ENCODE measurements at regions not wholly inside any gene's neighbourhood (a gene's known extent, or its start where the extent isn't known, plus 50 kb on each side); places are given as distances from the start of the nearest gene placed in this dataset.
"Not testable (repeated sequence)": the region's sequence is repeated elsewhere in the genome, so short reads cannot be mapped to it uniquely, and the experiment has no call there.

DNA sequence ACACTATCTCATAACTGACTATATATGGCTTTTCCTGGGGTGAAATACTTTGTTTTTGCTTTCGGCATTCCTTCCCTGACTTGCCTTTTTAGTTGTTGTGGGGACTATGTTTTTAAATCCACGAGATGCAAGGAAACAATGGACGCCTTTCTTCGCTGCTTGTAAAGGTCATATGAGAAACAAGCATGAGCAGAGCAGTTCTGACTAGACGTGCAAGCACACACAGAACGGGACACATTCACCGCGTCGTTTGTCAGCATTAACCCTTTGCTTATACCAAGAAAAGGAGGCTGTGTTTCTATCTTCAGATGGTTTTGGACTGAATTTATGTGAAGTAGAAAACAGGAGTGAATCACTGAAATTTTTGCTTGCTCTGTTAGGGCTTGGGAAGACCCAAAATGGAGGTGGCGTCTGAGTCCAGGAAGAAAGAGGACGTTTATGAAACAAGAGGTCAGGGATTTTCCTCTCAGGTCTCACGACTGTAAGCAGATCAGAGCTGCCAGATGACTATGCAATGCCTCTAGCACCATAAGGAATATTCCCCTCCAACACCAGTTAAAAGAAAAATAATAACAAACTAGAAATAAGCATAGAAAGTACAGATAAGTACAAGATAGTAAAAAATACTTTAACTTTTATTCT lies 358.9 kb downstream of the DLEU7 start:
- DNase-seq (ENCODE audit: low spot score), result no peak

DNA sequence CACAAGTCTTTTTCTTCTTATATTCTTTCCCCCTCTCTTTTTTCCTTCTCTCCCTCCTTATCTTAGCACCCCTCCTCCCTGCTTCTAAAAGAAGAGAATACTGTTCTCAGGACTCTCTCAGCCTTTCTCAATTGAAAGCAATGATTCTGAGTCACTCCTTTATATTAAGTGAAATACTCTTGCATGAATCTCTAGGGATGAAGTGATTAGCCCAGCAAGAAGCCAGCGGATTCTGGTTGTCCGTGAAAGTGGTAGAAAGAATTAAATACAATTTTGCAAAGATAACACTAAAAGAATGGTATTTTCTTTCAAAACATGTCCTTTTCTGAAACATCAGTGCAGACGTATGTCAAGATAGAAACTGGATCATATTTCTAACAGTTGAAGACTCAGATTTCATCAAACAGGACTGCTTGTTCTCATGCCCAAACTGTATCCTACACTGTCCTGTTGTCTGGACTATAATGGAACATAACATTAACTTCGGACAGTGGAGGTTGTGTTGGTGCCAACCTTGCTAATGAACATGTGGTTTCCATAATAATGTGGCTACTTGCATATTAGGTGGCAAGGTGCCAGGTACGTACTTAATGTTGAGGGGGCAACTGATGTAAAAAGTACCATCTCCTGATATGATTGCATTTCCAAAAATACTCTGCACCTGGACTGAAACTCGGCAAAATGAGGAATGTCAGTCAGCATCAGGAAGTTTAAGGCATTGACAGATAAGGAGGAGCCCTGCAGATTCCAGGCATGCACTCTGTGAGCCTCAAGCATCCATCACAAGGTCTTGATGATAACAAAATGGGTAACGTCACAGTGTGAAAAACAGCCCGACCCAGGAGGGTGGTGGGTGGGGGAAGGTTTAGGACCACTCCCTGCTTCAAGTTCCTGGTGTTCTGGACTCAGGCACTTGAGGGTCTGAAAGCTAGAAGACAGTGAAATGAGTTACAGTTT lies 357.2 kb downstream of the DLEU7 start:
- DNase-seq (ENCODE audit: low spot score), result no peak

DNA sequence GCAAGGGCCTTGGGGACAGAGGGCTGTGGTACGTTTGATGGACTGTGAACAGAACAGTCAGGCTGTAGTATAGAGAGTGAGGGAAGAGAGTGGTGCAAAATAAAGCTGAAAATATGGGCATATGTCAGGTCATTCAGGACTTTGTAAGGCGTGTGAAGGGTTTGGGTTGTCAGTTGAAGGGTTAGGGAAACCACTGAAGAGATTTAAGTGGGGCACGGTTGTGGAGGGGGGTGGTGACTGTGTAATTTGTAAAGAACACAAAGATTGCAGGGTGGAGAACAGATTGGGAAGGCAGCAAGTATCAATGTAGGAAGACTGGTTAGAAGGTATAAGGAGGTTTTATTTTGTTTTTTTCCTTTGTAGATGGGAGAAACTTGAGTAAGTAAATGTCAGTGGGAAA lies 349.8 kb downstream of the DLEU7 start:
- no peak for DNase-seq (ENCODE audit: low spot score)

- no peak for DNase-seq (ENCODE audit: low spot score)
These were observed 349.4 kb downstream of the DLEU7 start for GRCh38 chr13:50494138-50494537.

DNA sequence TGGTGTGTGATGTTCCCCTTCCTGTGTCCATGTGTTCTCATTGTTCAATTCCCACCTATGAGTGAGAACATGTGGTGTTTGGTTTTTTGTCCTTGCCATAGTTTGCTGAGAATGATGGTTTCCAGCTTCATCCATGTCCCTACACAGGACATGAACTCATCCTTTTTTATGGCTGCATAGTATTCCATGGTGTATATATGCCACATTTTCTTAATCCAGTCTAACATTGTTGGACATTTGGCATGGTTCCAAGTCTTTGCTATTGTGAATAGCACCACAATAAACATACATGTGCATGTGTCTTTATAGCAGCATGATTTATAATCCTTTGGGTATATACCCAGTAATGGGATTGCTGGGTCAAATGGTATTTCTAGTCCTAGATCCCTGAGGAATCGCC lies 340.3 kb downstream of the DLEU7 start:
- not testable (repeated sequence) for DNase-seq (ENCODE audit: low spot score)

DNA sequence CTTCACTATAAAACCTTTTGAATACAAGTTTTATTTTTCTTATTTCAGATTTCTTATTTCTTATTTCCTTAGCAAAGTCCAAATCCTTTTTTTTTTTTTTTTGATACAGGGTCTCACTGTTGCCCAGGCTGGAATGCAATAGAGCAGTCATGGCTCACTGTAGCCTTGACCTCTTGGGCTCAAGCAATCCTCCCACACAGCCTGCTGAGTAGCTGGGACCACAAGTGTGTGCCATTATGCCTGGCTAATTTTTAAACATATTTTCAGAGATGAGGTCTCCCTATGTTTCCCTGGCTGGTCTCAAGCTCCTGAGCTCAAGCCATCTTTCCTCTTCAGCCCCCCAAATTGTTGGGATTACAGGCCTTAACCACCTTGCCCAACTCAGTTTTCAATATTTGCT lies 334.3 kb downstream of the DLEU7 start:
- no peak for DNase-seq (ENCODE audit: low spot score)

GRCh38 chr13:50509771-50510441 lies 333.6 kb downstream of the DLEU7 start:
- no peak for DNase-seq (ENCODE audit: low spot score)

GRCh38 chr13:50510885-50511545 lies 332.5 kb downstream of the DLEU7 start:
- DNase-seq (ENCODE audit: low spot score), result not testable (repeated sequence)

- peak; percentile 39 for DNase-seq (ENCODE audit: low spot score)
These were observed 331.6 kb downstream of the DLEU7 start for GRCh38 chr13:50511877-50512341.

DNA sequence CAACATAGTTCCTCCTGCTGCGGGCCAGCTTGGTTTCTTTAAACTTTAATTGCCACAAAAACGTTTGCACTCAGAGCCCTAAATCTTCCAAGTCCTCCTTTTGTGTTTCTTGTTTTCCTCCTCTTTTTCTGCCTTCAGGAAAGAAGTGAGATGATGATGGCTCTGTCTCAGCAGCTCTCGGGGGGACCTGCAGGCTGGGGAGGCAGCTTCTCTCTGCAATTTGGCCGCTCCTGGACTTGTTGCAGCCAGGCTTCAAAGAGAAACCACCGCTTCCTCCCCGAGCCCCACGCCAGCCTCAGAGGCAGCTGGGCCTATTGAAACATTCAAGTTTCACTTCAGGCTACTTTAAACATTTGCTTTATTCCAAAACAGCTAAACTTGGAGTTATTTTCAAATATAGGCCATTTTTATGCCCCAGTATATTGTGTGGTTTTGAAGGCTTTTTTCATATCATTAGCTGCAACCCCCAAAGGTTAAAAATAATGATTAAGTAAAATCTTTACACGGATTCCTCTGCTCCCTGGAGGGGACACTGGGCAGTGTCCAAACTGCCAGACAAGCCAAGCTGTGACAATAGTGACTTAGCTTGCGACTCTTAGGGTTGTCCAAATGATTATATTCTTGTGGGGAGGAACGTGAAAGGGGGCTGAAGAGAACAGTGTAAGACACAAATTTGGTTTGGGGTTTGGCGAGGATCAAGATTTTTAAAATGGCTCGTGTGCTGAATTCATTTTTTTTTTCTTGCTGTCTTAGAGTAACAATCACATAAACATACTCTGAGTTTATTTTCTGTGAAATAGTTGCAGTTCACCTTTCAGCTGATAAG lies 330.8 kb downstream of the DLEU7 start:
- DNase-seq (ENCODE audit: low spot score), result peak; percentile 64

DNA sequence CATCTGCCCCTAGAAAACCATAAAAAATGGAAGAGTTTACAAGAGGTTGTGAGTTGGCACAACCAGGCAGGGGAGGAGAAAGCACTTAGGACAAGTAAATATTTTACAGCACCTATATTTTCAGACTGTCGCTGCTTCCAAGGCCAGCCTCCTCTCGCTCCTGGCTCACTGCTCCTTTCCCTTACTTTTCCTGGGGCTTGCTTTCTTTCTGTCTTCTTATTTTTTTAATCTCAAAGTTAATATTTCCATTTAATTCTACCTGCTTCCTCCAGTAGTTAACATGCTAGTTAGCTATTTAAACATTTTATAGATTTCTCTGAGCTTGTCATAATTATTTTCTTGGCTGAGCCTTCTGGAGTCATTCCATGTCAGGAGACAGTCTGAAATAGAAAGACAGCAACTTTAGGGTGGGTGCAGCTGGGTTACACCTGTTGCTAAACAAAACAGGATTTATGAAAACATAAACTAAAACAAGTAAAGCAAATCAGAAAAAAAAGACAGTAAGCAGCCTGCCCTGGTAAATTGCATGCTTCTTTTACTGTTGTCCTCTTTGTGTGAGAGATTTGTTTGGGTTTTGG lies 330.1 kb downstream of the DLEU7 start:
- no peak for DNase-seq (ENCODE audit: low spot score)

GRCh38 chr13:50514249-50514648 lies 329.2 kb downstream of the DLEU7 start:
- no peak for DNase-seq (ENCODE audit: low spot score)

- DNase-seq (ENCODE audit: low spot score), result no peak
These were observed 325.4 kb downstream of the DLEU7 start for GRCh38 chr13:50518131-50518530.

GRCh38 chr13:50518781-50519201 lies 324.7 kb downstream of the DLEU7 start:
- DNase-seq (ENCODE audit: low spot score), result no peak

DNA sequence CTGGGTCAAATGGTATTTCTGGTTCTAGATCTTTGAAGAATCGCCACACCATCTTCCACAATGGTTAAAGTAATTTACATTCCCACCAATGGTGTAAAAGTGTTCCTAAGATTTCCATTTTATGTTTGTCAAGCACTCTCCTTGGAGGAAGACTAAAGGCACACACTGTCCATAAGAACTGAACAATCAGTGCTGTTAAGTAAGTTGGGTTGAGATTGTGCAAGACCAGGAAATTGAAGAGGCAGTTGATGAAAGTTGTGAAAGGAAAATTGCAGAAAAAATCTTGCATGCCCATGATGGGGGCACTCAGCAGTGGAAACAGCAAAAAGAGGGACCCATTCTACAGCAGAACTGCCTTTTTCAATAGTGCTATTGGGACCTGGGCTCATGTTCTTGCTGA lies 323.6 kb downstream of the DLEU7 start:
- no peak for DNase-seq (ENCODE audit: low spot score)

GRCh38 chr13:50521006-50521830 lies 322.3 kb downstream of the DLEU7 start:
- no peak for DNase-seq (ENCODE audit: low spot score)

- DNase-seq (ENCODE audit: low spot score), result no peak
These were observed 321.7 kb downstream of the DLEU7 start for GRCh38 chr13:50521831-50522149.

DNA sequence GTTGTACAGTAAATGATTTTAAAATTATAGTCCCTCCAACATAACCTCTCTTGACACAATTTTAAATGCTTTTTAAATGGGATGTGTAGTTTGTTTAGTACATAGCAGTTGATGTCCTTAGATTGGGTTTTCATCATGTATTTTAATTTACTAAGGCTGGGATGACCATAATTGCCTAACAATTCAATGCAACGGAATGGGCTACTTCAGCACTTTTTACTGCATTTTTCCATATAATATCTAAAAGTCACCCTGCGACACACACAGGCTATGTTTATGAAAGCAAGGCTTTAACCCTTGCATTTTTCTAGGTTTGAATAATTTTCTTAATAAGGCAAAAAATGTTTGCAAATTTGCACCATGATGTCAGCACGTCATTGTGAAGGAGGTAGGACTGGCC lies 321.0 kb downstream of the DLEU7 start:
- no peak for DNase-seq (ENCODE audit: low spot score)

- DNase-seq (ENCODE audit: low spot score), result no peak
These were observed 320.2 kb downstream of the DLEU7 start for GRCh38 chr13:50523307-50523706.

DNA sequence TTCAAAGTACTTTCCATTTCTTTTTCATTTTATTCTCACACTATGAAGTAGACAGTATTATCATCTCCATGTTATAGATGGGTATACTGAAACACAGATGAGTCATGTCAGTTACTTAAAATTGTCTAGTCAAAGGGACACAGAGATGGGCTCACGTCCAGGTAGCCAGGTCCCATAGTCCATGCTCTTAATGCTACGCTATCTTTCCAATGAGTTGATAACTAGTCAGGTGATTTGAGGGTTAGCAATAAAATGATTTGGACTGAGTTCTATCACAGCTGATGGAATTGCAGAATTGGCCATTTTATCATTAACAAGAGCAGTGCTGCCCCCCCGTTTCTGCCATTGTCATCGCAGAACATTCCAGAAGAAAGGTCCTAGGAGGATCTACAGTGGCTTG lies 318.9 kb downstream of the DLEU7 start:
- no peak for DNase-seq (ENCODE audit: low spot score)

Data from germinal center (tissue), 1 donor.